ENCODE measurements at regions not wholly inside any gene's neighbourhood (a gene's known extent, or its start where the extent isn't known, plus 50 kb on each side); places are given as distances from the start of the nearest gene placed in this dataset.

- Histone ChIP-seq H3K9ac (ENCODE audit: low read length) (no peak overlapping the region), H3K9me2 (replicated peaks; ENCODE audit: insufficient read depth, low read length) (no peaks in the 10 kb centered on the region), H3K4me3 (ENCODE audit: insufficient read depth, low read length, poor library complexity, severe bottlenecking) (no peak overlapping the region), H3K36me3 (ENCODE audit: low read length) (no peaks in the 10 kb centered on the region), H3F3A (ENCODE audit: insufficient read depth) (no peaks in the 10 kb centered on the region), H4K20me1 (ENCODE audit: low read depth, low read length) (no peaks in the 10 kb centered on the region), H3K27ac (ENCODE audit: low read depth, low read length) (no peak overlapping the region), H2AFZ (ENCODE audit: low read depth, low read length, severe bottlenecking) (no peak overlapping the region), H3K4me2 (ENCODE audit: low read depth, low read length, poor library complexity, severe bottlenecking) (no peak overlapping the region), H3K27me3 (ENCODE audit: low read length) (no peaks in the 10 kb centered on the region), H3K79me2 (ENCODE audit: insufficient read depth, low read length) (no peaks in the 10 kb centered on the region), H3K9me3 (ENCODE audit: insufficient read depth, low read length) (no peaks in the 10 kb centered on the region)
- no peak for TF ChIP-seq CTCF (IDR thresholded peaks at IDR 0.05; ENCODE audit: insufficient read depth, low read length, poor library complexity, severe bottlenecking)
- TF ChIP-seq EZH2phosphoT487 (conservative IDR thresholded peaks at IDR 0.05; ENCODE audit: low read length): no peak
These were observed 50.7 kb upstream of the C12orf71 start for GRCh38 chr12:27133022-27133590.

- H2AFZ ChIP-seq (ENCODE audit: low read depth, low read length, severe bottlenecking): no peak overlapping the region
- no peaks in the 10 kb centered on the region for H3K79me2 ChIP-seq (ENCODE audit: insufficient read depth, low read length)
- H3K27me3 ChIP-seq (ENCODE audit: low read length): no peaks in the 10 kb centered on the region
- no peak overlapping the region for H3K4me2 ChIP-seq (ENCODE audit: low read depth, low read length, poor library complexity, severe bottlenecking)
- no peaks in the 10 kb centered on the region for H3K9me2 ChIP-seq (replicated peaks; ENCODE audit: insufficient read depth, low read length)
- H3F3A ChIP-seq (ENCODE audit: insufficient read depth): no peaks in the 10 kb centered on the region
- H3K9ac ChIP-seq (ENCODE audit: low read length): no peak overlapping the region
- H3K4me3 ChIP-seq (ENCODE audit: insufficient read depth, low read length, poor library complexity, severe bottlenecking): no peak overlapping the region
- H4K20me1 ChIP-seq (ENCODE audit: low read depth, low read length): no peaks in the 10 kb centered on the region
- no peak overlapping the region for H3K27ac ChIP-seq (ENCODE audit: low read depth, low read length)
- TF ChIP-seq EZH2phosphoT487 (conservative IDR thresholded peaks at IDR 0.05; ENCODE audit: low read length) (no peak), CTCF (IDR thresholded peaks at IDR 0.05; ENCODE audit: insufficient read depth, low read length, poor library complexity, severe bottlenecking) (no peak)
- H3K36me3 ChIP-seq (ENCODE audit: low read length): no peaks in the 10 kb centered on the region
- H3K9me3 ChIP-seq (ENCODE audit: insufficient read depth, low read length): no peaks in the 10 kb centered on the region
These were observed 58.1 kb upstream of the C12orf71 start for GRCh38 chr12:27140478-27140969.

- Histone ChIP-seq H3K79me2 (ENCODE audit: insufficient read depth, low read length) (no peaks in the 10 kb centered on the region), H3K9ac (ENCODE audit: low read length) (no peak overlapping the region), H3F3A (ENCODE audit: insufficient read depth) (no peaks in the 10 kb centered on the region), H3K27me3 (ENCODE audit: low read length) (no peaks in the 10 kb centered on the region), H3K36me3 (ENCODE audit: low read length) (no peaks in the 10 kb centered on the region), H3K4me2 (ENCODE audit: low read depth, low read length, poor library complexity, severe bottlenecking) (no peak overlapping the region), H2AFZ (ENCODE audit: low read depth, low read length, severe bottlenecking) (no peak overlapping the region), H3K27ac (ENCODE audit: low read depth, low read length) (no peak overlapping the region), H3K4me3 (ENCODE audit: insufficient read depth, low read length, poor library complexity, severe bottlenecking) (no peak overlapping the region), H3K9me3 (ENCODE audit: insufficient read depth, low read length) (no peaks in the 10 kb centered on the region), H4K20me1 (ENCODE audit: low read depth, low read length) (no peaks in the 10 kb centered on the region), H3K9me2 (replicated peaks; ENCODE audit: insufficient read depth, low read length) (no peaks in the 10 kb centered on the region)
- TF ChIP-seq EZH2phosphoT487 (conservative IDR thresholded peaks at IDR 0.05; ENCODE audit: low read length) (no peak), CTCF (IDR thresholded peaks at IDR 0.05; ENCODE audit: insufficient read depth, low read length, poor library complexity, severe bottlenecking) (peak; percentile 80)
These were observed 59.8 kb upstream of the C12orf71 start for GRCh38 chr12:27142101-27142721.

Data from SU-DHL-6 (cell line).